Esophagus squamous epithelium (tissue), 5 donors: ENCODE measurements at regions not wholly inside any gene's neighbourhood (a gene's known extent, or its start where the extent isn't known, plus 50 kb on each side); places are given as distances from the start of the nearest gene placed in this dataset.
"Not testable (repeated sequence)": the region's sequence is repeated elsewhere in the genome, so short reads cannot be mapped to it uniquely, and the experiment has no call there.

ENCODE experiments used
- DNase-seq: peaks from one replicate; lab custom pipeline; 2025; lab: John Stamatoyannopoulos, UW
- H3K27ac ChIP-seq, 4 donors: fragments of 200-600 bp; sonication (generic); one replicate each; pipeline ENCODE4 v1.5.1; 2016 to 2019; ENCODE audit warnings: mild to moderate bottlenecking in 1 of 4
- H3K27me3 ChIP-seq, 4 donors: fragments of 200-600 bp; sonication (generic); 1 replicate in 3 of 4; 2 replicates in 1 of 4; pipeline versions ENCODE4 v1.5.1 to v1.6.0; 2017 to 2021; ENCODE audit warnings: antibody characterized with exemption in 1 of 4
- H3K36me3 ChIP-seq, 3 donors: fragments of 200-600 bp; sonication (generic); one replicate each; pipeline ENCODE4 v1.5.1; 2016 to 2019
- H3K4me1 ChIP-seq, 3 donors: fragments of 200-600 bp; sonication (generic); one replicate each; pipeline ENCODE4 v1.5.1; 2017 to 2019
- H3K4me3 ChIP-seq, 4 donors: fragments of 200-600 bp; sonication (generic); 1 replicate in 3 of 4; 2 replicates in 1 of 4; pipeline ENCODE4 v1.5.1; 2016 to 2019; ENCODE audit warnings: mild to moderate bottlenecking in 2 of 4, moderate library complexity in 1 of 4
- H3K9me3 ChIP-seq, 3 donors: fragments of 200-600 bp; sonication (generic); one replicate each; pipeline ENCODE4 v1.5.1; 2016 to 2019
- CTCF ChIP-seq, 6 experiments: fragments of 450-650 bp in 4 of 6; fragments of 200-600 bp in 2 of 6; sonication (generic) in 2 of 6; IDR thresholded peaks; one replicate each; pipeline ENCODE4 v1.5.1; 2016 to 2019; ENCODE audit warnings: antibody characterized with exemption in 6 of 6, mild to moderate bottlenecking in 4 of 6, moderate library complexity in 4 of 6
- POLR2A ChIP-seq, 4 donors: fragments of 450-650 bp; IDR thresholded peaks; one replicate each; pipeline ENCODE4 v1.6.1; 2017; ENCODE audit warnings: antibody characterized with exemption in 4 of 4, mild to moderate bottlenecking in 4 of 4, moderate library complexity in 3 of 4
- WGBS, 2 donors: methylation state at CpG; one replicate each; pipeline ENCODE4 v1.1.5; 2018; 5-methylcytosine and 5-hydroxymethylcytosine counted together
- intact Hi-C: fragments of 100-400 bp; cut with DNase I; formaldehyde crosslinking; loops from one replicate; pipeline ENCODE4 v1.15.0; 2022
- donor health status: DM: yes; HTN: yes; CAD: no.

DNA sequence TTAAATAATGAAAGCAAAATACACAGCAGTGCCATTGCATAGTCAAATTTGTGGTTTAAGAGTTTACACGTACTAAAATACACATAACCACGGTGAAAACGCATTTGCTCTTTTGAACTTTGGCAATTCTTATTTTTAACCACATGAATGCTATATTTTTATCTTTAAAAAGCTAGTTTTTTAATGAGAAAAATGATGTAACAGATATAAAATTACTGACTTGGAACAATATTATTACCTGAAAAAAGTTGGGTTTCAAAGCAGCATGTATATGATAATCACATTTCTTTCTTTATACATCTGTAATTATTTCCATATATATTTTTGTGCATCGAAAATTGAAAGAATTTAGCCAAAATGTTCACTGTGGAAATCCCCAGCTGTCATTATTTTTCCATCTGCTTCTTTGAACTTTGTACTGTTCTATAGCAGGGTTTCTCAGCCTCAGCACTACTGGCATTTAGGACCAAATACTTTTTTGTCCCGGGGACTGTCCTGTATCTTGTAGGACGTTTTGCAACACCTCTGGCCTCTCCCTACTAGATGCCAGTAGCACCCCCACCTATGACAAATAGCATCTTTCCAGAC is 75.9 kb upstream of the CAB39 start:
- 43 to 52% methylated on average over 6 of the region's 6 CpGs for WGBS, 2 donors
- H3K9me3 ChIP-seq = no peaks in the 10 kb centered on the region
- no peak overlapping the region for H3K4me3 ChIP-seq
- intact Hi-C loops = no loop called here
- no peaks in the 10 kb centered on the region for H3K4me1 ChIP-seq
- H3K27ac ChIP-seq = no peak overlapping the region
- no peaks in the 10 kb centered on the region for H3K27me3 ChIP-seq
- DNase-seq = no peak
- H3K36me3 ChIP-seq = no peaks in the 10 kb centered on the region
- no peak for TF ChIP-seq POLR2A (IDR thresholded peaks at IDR 0.05)
- TF ChIP-seq CTCF (IDR thresholded peaks at IDR 0.05) = no peak

GRCh38 chr2:230637486-230637885 is 75.2 kb upstream of the CAB39 start:
- DNase-seq, H3K27me3 ChIP-seq, H3K36me3 ChIP-seq, H3K9me3 ChIP-seq, H3K4me1 ChIP-seq, H3K4me3 ChIP-seq, intact Hi-C loops, H3K27ac ChIP-seq: not testable (repeated sequence)
- WGBS, 2 donors = 76 to 87% methylated on average over 8 of the region's 8 CpGs

- 75 to 83% methylated on average over 6 of the region's 6 CpGs for WGBS, 2 donors
- intact Hi-C loops = no loop called here
These were observed 72.1 kb upstream of the CAB39 start for GRCh38 chr2:230640540-230641011.

DNA sequence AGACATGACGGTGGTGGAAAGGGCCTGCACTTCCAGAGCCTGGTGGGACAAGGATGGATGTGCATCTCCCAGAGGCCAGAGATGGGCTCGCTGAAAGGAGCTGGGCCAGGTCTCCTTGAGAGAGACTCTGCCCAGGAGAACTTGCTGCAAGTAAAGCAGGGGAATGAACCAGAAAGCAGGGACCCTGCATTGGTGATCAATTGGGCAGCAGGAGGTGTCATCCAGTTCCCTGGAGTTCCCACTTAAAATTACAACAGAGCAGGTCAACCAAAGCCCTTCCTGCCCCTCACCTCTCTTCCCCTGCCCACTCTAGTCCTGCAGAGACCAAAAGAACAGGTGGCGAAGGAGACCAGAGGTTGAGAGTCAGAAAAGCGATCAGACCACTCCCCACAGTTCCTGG is 69.7 kb upstream of the CAB39 start:
- DNase-seq = no peak
- Histone ChIP-seq H3K27ac (peak overlapping the region in 2 of 4 donors; percentile 37 to 56), H3K4me1 (peaks cover 0 to 11% (median 7%) of the 10 kb centered on the region in 3 donors), H3K9me3 (no peaks in the 10 kb centered on the region), H3K27me3 (no peaks in the 10 kb centered on the region), H3K4me3 (no peak overlapping the region), H3K36me3 (no peaks in the 10 kb centered on the region)
- intact Hi-C loops = no loop called here
- 64 to 86% methylated on average over 4 of the region's 4 CpGs for WGBS, 2 donors
- TF ChIP-seq CTCF (IDR thresholded peaks at IDR 0.05) (no peak), POLR2A (IDR thresholded peaks at IDR 0.05) (no peak)

More at GRCh38 chr2:230640540-230641011, 72.1 kb upstream of the CAB39 start:
- Histone ChIP-seq H3K27me3 (no peaks in the 10 kb centered on the region), H3K36me3 (no peaks in the 10 kb centered on the region), H3K9me3 (no peaks in the 10 kb centered on the region), H3K4me1 (peaks cover 0 to 11% (median 7%) of the 10 kb centered on the region in 3 donors), H3K27ac (no peak overlapping the region), H3K4me3 (no peak overlapping the region)
- DNase-seq = no peak
- TF ChIP-seq POLR2A (IDR thresholded peaks at IDR 0.05) = no peak

- intact Hi-C loops = no loop called here
- 54 to 58% methylated on average over 9 of the region's 9 CpGs for WGBS, 2 donors
- Histone ChIP-seq H3K4me1 (peaks cover 0 to 11% (median 7%) of the 10 kb centered on the region in 3 donors), H3K27me3 (no peaks in the 10 kb centered on the region), H3K27ac (peak overlapping the region in 2 of 4 donors; percentile 37 to 56), H3K36me3 (no peaks in the 10 kb centered on the region), H3K9me3 (no peaks in the 10 kb centered on the region), H3K4me3 (no peak overlapping the region)
- no peak for DNase-seq
- no peak for TF ChIP-seq POLR2A (IDR thresholded peaks at IDR 0.05)
- TF ChIP-seq CTCF (IDR thresholded peaks at IDR 0.05) = no peak
These were observed 68.9 kb upstream of the CAB39 start for GRCh38 chr2:230643576-230644291.

DNA sequence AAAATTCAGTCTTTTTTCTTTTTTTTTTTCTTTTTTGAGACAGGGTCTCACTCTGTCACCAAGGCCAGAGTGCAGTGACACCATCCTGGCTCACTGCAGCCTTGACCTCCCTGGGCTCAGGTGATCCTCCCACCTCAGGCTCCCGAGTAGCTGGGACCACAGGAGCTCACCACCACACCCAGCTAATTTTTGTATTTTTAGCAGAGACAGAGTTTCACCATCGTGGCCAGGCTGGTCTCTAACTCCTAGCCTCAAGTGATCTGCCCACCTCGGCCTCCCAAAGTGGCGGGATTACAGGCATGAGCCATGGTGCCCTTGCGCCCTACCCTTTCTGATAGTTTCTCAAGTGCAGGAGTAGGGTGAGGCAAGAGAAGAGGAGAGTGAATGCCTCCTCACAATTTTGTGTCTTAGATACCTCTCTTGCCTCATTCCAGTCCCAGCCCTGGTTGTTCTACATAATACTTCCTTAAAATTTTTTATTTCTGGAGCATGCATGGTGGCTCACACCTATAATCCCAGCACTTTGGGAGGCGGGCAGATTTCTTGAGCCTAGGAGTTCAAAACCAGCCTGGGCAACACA is 68.2 kb upstream of the CAB39 start:
- Histone ChIP-seq H3K4me1 (peaks cover 0 to 11% (median 7%) of the 10 kb centered on the region in 3 donors), H3K4me3 (no peak overlapping the region), H3K27me3 (no peaks in the 10 kb centered on the region), H3K36me3 (no peaks in the 10 kb centered on the region), H3K27ac (no peak overlapping the region), H3K9me3 (no peaks in the 10 kb centered on the region)
- intact Hi-C loops = no loop called here
- WGBS, 2 donors = 84 to 86% methylated on average over 5 to 6 of the region's 6 CpGs
- no peak for DNase-seq
- no peak for TF ChIP-seq CTCF (IDR thresholded peaks at IDR 0.05)
- TF ChIP-seq POLR2A (IDR thresholded peaks at IDR 0.05) = no peak
